Dendritic cell treated with granulocyte-macrophage colony-stimulating factor and Interleukin-4, amounts not matched to agents 40 ng/mL and 50 ng/mL, for 4 days (primary cell): ENCODE measurements at regions not wholly inside any gene's neighbourhood (a gene's known extent, or its start where the extent isn't known, plus 50 kb on each side); places are given as distances from the start of the nearest gene placed in this dataset.

Source experiments
- H3K27ac Mint-ChIP-seq: one replicate; pipeline ENCODE4 v1.8.0; 2022; ENCODE audit warnings: mild to moderate bottlenecking, mixed read lengths
- H3K27me3 Mint-ChIP-seq: one replicate; pipeline ENCODE4 v1.8.0; 2022; ENCODE audit warnings: mild to moderate bottlenecking, mixed read lengths
- H3K36me3 Mint-ChIP-seq: one replicate; pipeline ENCODE4 v1.8.0; 2022; ENCODE audit warnings: low read depth, mixed read lengths
- H3K4me1 Mint-ChIP-seq: one replicate; pipeline ENCODE4 v1.8.0; 2022; ENCODE audit warnings: low read depth, mixed read lengths
- H3K4me3 Mint-ChIP-seq: one replicate; pipeline ENCODE4 v1.8.0; 2022; ENCODE audit warnings: mild to moderate bottlenecking, moderate library complexity, mixed read lengths
- H3K9me3 Mint-ChIP-seq: one replicate; pipeline ENCODE4 v1.8.0; 2022; ENCODE audit warnings: mixed read lengths
- intact Hi-C: fragments of 100-400 bp; cut with micrococcal nuclease; formaldehyde crosslinking; loops from one replicate; pipeline ENCODE4 v1.15.0; 2022

GRCh38 chr1:213683529-213683928 lies 304.2 kb upstream of the PROX1 start:
- Mint-ChIP-seq H3K9me3 (peaks cover 11% of the 10 kb centered on the region), H3K27ac (no peak overlapping the region)

GRCh38 chr1:213684454-213684853 lies 303.3 kb upstream of the PROX1 start:
- Mint-ChIP-seq H3K36me3 (no peaks in the 10 kb centered on the region), H3K9me3 (peaks cover 11% of the 10 kb centered on the region), H3K27ac (no peak overlapping the region), H3K27me3 (no peaks in the 10 kb centered on the region), H3K4me3 (no peak overlapping the region), H3K4me1 (no peaks in the 10 kb centered on the region)
- intact Hi-C loops: no loop called here

More at GRCh38 chr1:213683529-213683928, 304.2 kb upstream of the PROX1 start:
- Mint-ChIP-seq H3K4me1 (no peaks in the 10 kb centered on the region), H3K36me3 (no peaks in the 10 kb centered on the region), H3K27me3 (no peaks in the 10 kb centered on the region), H3K4me3 (no peak overlapping the region)
- intact Hi-C loops: no loop called here

DNA sequence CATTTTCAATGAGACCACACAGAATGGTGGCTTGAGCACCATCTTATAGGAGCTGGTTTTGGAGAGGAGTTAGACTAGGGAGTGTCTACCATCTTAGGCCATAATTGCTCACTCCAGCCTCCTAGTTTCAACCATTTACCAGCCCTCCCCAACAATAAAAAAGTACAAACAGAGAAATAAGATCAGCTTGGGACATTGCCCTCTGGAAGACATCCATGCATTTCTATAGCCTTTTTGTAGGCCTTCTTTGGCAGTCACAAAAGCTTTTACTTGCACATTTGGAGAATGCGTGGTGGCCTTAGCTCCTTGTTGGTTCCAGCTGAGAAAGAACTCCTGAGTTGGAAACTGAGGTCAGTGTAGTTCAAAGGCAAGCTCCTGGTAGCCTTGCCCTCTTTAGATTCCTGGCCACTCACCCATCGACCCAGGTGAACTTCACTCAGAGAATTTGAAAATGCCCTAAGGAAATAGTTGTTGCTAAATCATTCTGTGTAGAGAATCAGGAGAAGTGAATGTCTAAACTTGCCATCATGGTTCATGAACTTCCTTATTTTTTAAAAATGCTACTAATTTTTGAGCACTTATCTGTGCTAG lies 301.7 kb upstream of the PROX1 start:
- Mint-ChIP-seq H3K9me3 (peaks cover 11% of the 10 kb centered on the region), H3K36me3 (no peaks in the 10 kb centered on the region), H3K27me3 (no peaks in the 10 kb centered on the region), H3K4me3 (no peak overlapping the region), H3K27ac (no peak overlapping the region), H3K4me1 (no peaks in the 10 kb centered on the region)
- intact Hi-C loops: no loop called here

DNA sequence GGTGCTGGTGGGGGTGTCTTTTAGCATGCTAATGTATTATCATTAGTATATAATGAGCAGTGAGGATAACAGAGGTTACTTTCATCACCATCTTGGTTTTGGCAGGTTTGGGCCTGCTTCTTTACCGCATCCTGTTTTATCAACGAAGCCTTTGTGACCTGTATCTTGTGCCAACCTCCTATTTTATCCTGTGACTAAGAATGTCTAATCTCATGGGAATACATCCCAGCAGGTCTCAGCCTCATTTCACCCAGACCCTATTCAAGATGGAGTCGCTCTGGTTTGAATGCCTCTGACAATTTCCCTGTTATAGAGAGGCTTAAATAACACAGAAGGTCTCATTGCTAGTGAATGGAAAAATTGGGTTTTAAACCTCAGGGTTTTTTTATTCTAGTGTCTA lies 300.8 kb upstream of the PROX1 start:
- intact Hi-C loops: no loop called here
- Mint-ChIP-seq H3K27ac (no peak overlapping the region), H3K36me3 (no peaks in the 10 kb centered on the region), H3K4me3 (no peak overlapping the region), H3K27me3 (no peaks in the 10 kb centered on the region), H3K9me3 (peaks cover 11% of the 10 kb centered on the region), H3K4me1 (no peaks in the 10 kb centered on the region)

DNA sequence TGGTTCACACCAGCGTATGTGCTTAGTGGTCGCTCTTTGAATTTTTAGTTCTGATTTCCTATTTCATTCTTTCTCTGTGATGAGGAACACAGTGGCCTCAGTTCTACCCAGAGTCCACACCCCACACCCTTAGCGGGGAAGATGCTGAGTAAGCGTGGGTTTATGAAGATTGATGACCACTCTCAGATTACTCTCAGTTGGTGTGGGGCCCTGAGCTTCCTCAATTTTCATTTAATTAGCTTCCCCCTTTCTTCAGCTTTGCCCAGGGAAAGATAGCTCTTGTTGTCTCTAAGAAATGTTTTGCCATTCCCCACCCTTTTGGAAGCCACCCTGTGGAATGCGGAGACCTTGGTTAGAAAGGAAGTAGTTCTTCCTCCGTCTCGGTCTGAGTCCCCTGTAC lies 299.9 kb upstream of the PROX1 start:
- peaks cover 11% of the 10 kb centered on the region for H3K9me3 Mint-ChIP-seq
- no peak overlapping the region for H3K4me3 Mint-ChIP-seq
- H3K4me1 Mint-ChIP-seq: no peaks in the 10 kb centered on the region
- no peaks in the 10 kb centered on the region for H3K27me3 Mint-ChIP-seq
- intact Hi-C loops: no loop called here
- no peak overlapping the region for H3K27ac Mint-ChIP-seq
- H3K36me3 Mint-ChIP-seq: no peaks in the 10 kb centered on the region

- no peak overlapping the region for H3K4me3 Mint-ChIP-seq
- H3K4me1 Mint-ChIP-seq: no peaks in the 10 kb centered on the region
- H3K27me3 Mint-ChIP-seq: no peaks in the 10 kb centered on the region
- intact Hi-C loops: no loop called here
- peaks cover 11% of the 10 kb centered on the region for H3K9me3 Mint-ChIP-seq
- no peak overlapping the region for H3K27ac Mint-ChIP-seq
- no peaks in the 10 kb centered on the region for H3K36me3 Mint-ChIP-seq
Measured at GRCh38 chr1:213688655-213689054, 299.1 kb upstream of the PROX1 start.

- intact Hi-C loops: no loop called here
- H3K4me3 Mint-ChIP-seq: no peak overlapping the region
- no peak overlapping the region for H3K27ac Mint-ChIP-seq
- no peaks in the 10 kb centered on the region for H3K4me1 Mint-ChIP-seq
- H3K36me3 Mint-ChIP-seq: no peaks in the 10 kb centered on the region
- H3K27me3 Mint-ChIP-seq: no peaks in the 10 kb centered on the region
- H3K9me3 Mint-ChIP-seq: peaks cover 8% of the 10 kb centered on the region
Measured at GRCh38 chr1:213689260-213689659, 298.5 kb upstream of the PROX1 start.

GRCh38 chr1:213690341-213690917 lies 297.3 kb upstream of the PROX1 start:
- intact Hi-C loops: no loop called here
- Mint-ChIP-seq H3K9me3 (no peaks in the 10 kb centered on the region), H3K4me3 (no peak overlapping the region), H3K36me3 (no peaks in the 10 kb centered on the region), H3K4me1 (no peaks in the 10 kb centered on the region), H3K27ac (no peak overlapping the region), H3K27me3 (no peaks in the 10 kb centered on the region)

- Mint-ChIP-seq H3K4me3 (no peak overlapping the region), H3K27ac (no peak overlapping the region), H3K27me3 (no peaks in the 10 kb centered on the region), H3K4me1 (no peaks in the 10 kb centered on the region), H3K36me3 (no peaks in the 10 kb centered on the region), H3K9me3 (no peaks in the 10 kb centered on the region)
- intact Hi-C loops: no loop called here
Measured at GRCh38 chr1:213692321-213692720, 295.5 kb upstream of the PROX1 start.

DNA sequence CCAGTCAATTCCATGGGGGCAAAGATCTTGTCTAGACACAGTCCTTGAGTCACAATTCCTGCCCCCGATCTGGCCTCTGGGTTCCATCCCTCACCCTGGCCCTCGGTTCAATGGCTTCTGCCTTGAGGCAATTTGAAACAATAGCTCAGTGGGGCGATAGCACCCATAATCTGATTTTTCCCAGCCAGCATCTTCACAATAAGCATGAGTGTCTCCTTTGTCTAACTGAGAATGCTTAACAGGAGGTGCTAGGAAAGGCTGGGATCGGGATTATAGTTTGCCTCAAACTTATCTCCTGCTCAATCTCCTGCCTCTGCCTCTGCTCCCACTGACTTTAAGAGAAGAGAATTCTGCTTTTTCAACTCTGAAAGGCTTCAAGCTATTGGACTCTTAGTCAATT lies 293.9 kb upstream of the PROX1 start:
- intact Hi-C loops: no loop called here
- Mint-ChIP-seq H3K4me3 (no peak overlapping the region), H3K27ac (no peak overlapping the region), H3K4me1 (no peaks in the 10 kb centered on the region), H3K27me3 (no peaks in the 10 kb centered on the region), H3K9me3 (no peaks in the 10 kb centered on the region), H3K36me3 (no peaks in the 10 kb centered on the region)

DNA sequence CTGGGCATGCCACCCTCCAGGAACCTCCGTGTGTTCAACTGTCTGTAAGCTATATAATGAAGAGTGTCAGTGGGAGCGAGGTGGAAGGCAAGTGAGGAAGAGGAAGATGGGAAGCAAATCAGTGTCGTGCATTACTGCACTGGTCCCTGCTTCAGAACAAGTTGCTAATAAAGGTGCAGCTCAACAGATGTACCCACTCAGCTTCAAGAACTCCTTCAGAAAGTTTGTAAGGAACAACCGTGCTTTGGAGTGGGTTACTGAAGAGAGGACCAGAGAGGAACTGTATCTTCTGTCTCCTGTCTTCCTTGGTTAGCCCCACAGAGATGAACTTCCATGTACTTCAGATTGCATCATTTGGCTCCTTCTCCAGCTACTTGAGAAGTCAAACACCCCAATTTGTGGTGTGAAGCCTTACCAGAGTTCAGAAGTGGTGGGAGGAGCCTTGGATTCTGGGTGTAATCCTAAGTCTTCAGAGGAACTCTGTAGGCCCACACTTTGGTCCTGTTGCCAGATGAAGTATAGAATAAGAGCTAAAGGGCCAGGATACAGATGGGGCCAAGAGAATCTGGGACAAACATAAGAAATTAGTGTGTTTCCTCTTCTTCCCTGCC lies 290.5 kb upstream of the PROX1 start:
- Mint-ChIP-seq H3K27ac (no peak overlapping the region), H3K4me1 (no peaks in the 10 kb centered on the region), H3K27me3 (no peaks in the 10 kb centered on the region), H3K4me3 (no peak overlapping the region), H3K36me3 (no peaks in the 10 kb centered on the region), H3K9me3 (no peaks in the 10 kb centered on the region)
- intact Hi-C loops: no loop called here

DNA sequence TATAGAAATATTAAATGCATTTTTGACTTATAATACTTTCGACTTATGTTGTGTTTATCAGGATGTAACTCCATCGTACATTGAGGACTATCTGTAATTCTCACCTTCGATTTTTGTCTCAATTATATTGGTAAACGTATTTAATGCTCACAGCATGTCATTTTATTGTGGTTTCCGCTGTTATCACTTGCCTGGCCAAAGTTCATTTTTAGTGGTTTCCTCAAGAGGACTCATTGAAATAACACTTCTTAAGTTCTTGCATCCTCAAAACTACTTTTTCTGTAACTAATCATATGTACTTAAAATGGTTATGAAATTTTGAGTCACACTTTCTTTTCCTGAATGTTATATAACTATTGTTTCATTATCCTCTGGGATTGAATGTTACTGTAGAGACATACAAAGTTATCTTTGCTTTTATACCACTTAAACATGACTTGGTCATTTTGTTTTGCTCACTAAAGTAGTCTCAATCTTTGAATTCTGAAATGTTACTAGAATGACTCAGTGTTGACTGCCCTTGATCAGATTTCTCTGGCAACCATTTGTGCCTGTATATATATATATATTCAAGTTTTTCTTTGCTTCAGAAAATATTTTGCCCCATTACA lies 289.6 kb upstream of the PROX1 start:
- no peaks in the 10 kb centered on the region for H3K27me3 Mint-ChIP-seq
- intact Hi-C loops: no loop called here
- no peaks in the 10 kb centered on the region for H3K36me3 Mint-ChIP-seq
- no peak overlapping the region for H3K27ac Mint-ChIP-seq
- H3K4me1 Mint-ChIP-seq: no peaks in the 10 kb centered on the region
- H3K9me3 Mint-ChIP-seq: peaks cover 7% of the 10 kb centered on the region
- H3K4me3 Mint-ChIP-seq: no peak overlapping the region

- H3K27me3 Mint-ChIP-seq: no peaks in the 10 kb centered on the region
- intact Hi-C loops: no loop called here
- H3K9me3 Mint-ChIP-seq: peaks cover 24% of the 10 kb centered on the region
- no peaks in the 10 kb centered on the region for H3K36me3 Mint-ChIP-seq
- no peak overlapping the region for H3K4me3 Mint-ChIP-seq
- H3K27ac Mint-ChIP-seq: no peak overlapping the region
- H3K4me1 Mint-ChIP-seq: no peaks in the 10 kb centered on the region
Measured at GRCh38 chr1:213702703-213703102, 285.1 kb upstream of the PROX1 start.

DNA sequence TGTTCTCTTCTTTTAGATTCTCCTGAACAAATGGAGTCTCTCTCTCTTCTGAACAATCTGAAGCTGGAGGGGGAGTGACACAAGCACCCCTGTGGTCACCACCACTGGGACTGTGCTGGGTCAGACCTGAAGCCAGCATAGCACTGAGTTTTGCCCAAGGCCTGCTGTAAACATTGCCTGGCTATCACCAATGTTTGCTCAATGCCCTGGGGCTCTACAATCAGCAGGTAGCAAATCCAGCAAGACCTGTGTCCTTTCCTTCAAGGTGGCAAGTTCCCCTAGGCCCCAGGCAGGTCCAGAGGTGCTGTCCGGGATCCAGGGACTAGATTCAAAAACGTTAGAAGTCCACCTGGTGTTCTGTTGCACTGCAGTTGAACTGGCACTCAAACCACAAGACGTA lies 282.8 kb upstream of the PROX1 start:
- intact Hi-C loops: no loop called here
- Mint-ChIP-seq H3K27me3 (no peaks in the 10 kb centered on the region), H3K4me3 (no peak overlapping the region), H3K4me1 (no peaks in the 10 kb centered on the region), H3K36me3 (no peaks in the 10 kb centered on the region), H3K27ac (no peak overlapping the region), H3K9me3 (peaks cover 33% of the 10 kb centered on the region)
